Non-pigmented ciliary epithelial cell (primary cell): ENCODE measurements at regions not wholly inside any gene's neighbourhood (a gene's known extent, or its start where the extent isn't known, plus 50 kb on each side); places are given as distances from the start of the nearest gene placed in this dataset.

Source experiments
- DNase-seq: peaks from one replicate; pipeline ENCODE4 v3.0.0-alpha.2; 2010; ENCODE audit warnings: low read depth

- no peak for DNase-seq
These were observed 257.7 kb upstream of the SPOCK3 start for GRCh38 chr4:167492007-167492406.

DNA sequence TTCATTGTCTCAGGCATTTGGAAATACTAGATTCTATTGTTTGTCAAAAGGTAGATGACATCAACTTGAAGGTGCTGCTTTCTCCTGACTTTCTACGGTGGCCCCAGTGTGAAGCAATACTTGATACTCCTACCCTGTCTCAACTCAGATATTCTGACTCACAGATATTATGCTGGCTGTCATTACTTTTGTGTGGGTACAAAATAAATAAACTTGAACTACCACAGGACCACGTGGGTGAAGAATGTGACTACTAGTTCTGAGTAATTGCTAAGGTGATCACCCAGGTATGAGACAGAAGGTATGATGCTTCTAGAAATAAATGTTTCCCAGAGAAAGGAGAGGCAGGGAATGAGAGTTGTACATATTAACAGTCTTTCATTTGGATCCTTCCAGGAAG is 275.3 kb upstream of the SPOCK3 start:
- DNase-seq: no peak

DNA sequence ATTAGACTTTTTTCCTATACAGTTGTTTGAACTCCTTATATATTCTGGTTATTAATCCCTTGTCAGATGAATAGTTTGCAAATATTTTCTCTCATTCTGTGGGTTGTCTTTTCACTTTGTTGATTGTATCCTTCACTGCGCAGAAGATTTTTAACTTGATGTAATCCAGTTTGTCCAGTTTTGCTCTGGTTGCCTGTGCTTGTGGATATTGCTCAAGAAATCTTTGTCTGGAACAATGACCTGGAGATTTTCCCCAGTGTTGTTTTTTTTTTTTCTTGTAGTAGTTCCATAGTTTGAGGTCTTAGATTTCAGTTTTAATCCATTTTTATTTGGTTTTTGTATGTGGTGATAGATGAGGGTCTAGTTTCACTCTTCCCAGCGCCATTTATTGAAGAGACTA is 289.8 kb upstream of the SPOCK3 start:
- DNase-seq: no peak

GRCh38 chr4:167537761-167538160 is 303.5 kb upstream of the SPOCK3 start:
- DNase-seq: no peak

GRCh38 chr4:167541286-167541685 is 307.0 kb upstream of the SPOCK3 start:
- DNase-seq: no peak

DNA sequence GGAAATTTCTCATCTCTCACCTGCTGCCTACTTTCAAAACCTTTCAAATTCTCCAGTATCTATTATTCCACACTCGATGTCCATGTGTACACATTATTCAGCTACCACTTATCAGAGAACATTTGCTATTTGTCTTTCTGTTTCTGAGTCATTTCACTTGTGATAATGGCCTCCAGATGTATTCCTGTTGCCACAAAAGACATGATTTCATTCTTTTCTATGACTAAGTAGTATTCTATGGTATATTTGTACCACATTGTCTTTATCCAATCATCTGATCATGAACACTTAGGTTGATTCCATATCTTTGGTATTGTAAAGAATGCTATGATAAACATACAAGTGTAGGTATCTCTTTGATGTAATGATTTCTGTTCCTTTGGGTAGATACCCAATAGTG is 310.1 kb upstream of the SPOCK3 start:
- DNase-seq: no peak

- DNase-seq: no peak
These were observed 315.7 kb upstream of the SPOCK3 start for GRCh38 chr4:167550021-167550420.

GRCh38 chr4:167555338-167556022 is 321.2 kb upstream of the SPOCK3 start:
- DNase-seq: no peak

DNA sequence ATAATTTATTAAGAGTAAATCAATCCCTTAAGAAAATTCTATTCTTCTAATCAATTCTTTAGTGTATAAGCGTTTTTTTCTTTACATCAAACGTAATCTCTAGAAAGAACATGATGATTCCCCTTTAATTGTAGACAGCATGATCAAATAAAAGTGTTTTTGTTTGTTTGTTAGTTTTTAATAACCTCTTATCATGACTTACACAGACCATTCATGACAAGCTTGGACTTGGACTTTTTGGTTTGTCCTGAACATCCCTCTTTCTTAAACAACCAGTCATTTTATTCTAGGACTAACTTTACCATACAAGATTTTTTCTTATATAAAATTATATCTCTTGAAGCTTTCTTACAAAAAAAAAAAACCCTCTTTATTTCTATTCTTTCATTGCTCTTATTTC is 344.6 kb upstream of the SPOCK3 start:
- DNase-seq: no peak

DNA sequence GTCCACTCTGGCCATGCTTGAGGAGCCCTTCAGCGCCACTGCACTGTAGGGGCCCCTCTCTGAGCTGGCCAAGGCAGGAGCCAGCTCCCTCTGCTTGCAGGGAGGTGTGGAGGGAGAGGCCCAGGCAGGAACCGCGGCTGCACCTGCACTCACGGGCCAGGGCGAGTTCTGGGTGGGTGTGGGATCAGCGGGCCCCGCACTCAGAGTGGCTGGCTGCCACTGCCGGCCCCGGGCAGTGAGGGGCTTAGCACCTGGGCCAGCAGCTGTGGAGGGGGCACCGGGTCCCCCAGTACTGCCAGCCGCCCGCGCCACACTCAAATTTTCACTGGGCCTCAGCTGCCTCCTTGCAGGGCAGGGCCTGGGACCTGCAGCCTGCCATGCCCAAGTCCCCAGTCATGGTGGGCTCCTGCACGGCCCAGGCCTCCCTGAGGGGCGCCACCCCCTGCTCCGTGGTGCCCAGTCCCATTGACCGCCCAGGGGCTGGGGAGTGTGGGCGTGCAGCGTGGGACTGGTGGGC is 347.2 kb upstream of the SPOCK3 start:
- no peak for DNase-seq

- DNase-seq: no peak
These were observed 353.1 kb upstream of the SPOCK3 start for GRCh38 chr4:167587361-167587760.

- DNase-seq: no peak
These were observed 361.6 kb upstream of the SPOCK3 start for GRCh38 chr4:167595898-167596297.

GRCh38 chr4:167602157-167602556 is 367.9 kb upstream of the SPOCK3 start:
- DNase-seq: no peak

GRCh38 chr4:167606551-167606950 is 372.3 kb upstream of the SPOCK3 start:
- DNase-seq: no peak

DNA sequence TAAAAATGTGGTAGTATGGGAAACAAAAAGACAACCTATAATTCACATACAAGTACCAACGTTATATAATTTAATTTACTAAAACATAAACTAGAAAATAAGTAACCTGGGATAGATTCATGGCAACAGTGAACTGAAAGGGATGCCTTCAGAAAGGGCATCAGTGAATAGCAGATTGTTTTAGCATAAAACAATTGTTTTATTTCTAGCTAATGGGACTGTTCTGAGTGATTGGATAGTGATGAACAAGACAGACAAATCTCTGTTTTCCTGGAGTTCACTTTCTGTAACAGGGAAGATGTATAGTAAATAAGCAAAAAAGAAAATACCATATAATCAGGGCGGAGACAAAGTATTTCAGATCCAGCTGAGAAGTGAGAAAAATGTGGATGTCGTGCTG is 379.1 kb upstream of the SPOCK3 start:
- DNase-seq: no peak

DNA sequence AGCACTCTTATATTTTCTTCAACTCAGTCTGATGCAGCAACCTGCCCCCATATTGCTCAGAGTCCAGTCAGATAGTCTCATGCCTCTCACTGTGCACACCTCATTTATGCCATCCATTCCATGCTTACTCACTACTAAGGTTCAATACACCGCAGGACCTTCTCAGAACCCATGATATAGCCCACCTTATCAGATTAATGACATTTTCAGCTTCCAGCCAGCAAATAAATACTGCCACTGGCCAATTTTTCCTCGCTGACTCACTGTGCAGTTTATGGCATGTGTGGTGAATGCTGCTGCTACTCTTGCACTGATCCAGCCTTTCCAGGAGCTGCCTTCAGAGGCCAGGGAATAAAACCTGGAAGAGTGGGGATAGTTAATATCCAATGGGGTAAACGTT is 380.6 kb upstream of the SPOCK3 start:
- DNase-seq: peak; percentile 34

DNA sequence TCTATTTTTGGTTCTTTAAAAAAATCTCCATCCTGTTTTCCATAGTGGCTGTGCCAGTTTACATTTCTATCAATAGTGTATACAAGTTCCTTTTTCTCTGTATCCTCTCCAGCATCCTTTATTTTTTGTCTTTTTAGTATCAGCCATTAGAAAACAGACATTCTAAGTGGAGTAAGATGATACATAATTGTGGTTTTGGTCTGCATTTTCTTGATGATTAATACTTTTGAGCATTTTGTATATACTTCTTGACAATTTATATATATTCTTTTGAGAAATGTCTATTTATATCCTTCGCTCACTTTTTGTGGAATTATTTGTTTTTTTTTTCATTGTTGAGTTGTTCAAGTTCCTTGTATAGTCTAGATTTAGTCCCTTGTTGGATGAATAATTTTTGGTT is 382.2 kb upstream of the SPOCK3 start:
- no peak for DNase-seq

DNA sequence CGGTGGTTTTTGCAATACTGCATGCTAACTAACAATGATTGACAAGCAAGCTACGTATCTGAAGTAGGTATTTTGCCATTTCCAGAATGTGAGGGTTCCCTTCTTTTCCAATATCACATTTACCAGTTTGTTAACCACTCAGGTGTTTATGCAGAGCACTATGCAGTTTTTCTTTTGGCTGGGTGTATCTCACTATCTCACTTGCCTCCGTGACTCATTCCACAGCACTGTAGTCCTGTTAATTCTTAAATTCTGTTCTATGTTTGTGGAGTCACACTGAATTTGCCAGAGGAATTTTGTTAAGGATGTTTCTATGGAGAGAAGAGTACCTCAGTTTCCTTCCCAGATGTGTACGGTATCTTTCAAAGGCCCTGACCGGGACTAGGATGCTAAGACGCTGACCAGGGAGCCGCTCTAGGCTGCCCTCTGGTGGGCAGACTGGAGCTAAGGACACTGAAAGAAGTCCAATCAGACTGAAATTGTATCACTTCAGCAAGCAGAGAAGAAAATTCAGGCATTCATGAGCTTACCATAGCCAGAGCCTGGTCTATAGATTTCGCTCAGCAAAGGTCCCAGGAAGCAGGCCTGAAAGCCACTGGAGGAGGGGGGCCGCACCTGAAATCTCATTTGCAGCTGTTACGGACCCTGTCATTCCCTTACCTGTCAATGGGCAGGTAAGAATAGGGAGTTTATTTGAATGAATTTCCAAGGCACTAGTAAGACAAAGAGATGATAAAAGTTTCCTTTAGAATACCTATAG is 388.4 kb upstream of the SPOCK3 start:
- no peak for DNase-seq

GRCh38 chr4:167623241-167623572 is 388.9 kb upstream of the SPOCK3 start:
- DNase-seq: no peak

- no peak for DNase-seq
These were observed 395.0 kb upstream of the SPOCK3 start for GRCh38 chr4:167629272-167629671.

- no peak for DNase-seq
These were observed 408.0 kb upstream of the SPOCK3 start for GRCh38 chr4:167642250-167642649.

DNA sequence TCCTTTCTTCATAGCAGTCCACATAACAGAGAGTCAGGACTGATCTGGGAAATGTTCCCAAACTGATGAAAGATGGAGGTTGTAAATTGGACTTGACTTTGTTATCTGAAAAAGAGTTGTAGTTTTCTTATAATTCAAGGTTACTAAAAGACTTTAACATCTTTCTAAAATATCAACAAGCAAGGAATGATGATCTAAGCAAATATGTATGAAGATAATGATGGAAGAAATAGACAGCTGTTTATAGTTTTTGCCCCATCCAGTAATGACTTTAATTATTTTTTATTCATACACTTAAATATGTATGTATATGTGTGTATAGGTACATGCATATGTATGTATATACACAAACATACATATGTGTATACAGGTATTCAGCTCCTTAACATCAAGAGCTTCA is 411.1 kb upstream of the SPOCK3 start:
- DNase-seq: no peak

DNA sequence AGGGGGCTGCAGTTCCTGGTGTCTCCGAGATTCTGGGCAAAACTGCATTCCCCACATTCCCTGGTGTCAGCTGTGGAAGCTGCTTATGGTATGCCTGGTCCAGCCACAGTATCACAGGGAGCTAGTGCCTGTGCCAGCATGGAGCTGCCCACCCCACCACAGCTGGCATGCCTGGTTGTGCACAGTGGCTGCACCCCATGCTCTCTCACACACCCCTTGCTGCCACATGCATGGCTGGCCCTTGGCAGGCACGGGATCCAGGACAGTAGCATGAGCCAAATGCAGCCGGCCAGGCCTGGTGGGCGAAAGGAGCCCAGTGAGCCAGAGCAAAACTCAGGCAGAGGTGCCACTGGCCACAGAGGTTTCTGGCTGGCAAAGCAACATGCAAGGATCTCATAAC is 418.0 kb upstream of the SPOCK3 start:
- DNase-seq: no peak

DNA sequence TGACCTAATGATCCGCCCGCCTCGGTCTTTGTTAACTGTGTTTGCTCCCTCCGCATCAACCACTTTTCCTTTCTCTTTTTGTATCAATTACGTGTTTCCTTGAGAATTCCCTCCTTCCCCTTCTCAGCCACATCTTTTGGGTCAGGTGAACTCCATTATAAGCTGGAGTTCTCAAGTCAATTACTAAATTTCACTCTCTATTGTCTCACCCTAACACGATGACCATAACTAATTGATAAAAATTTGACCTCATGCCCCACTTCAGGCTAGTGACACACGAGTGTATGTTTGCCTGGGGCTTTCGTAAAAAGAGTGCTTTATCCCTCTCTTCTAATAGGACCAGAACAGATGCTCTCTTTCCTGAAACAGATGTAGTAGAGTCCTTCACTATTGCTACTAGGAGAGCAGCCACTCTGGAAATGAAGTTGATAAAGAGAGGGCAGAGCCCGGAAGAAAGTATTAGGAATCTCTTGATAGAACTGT is 403.6 kb upstream of the ANXA10 start:
- no peak for DNase-seq
